HepG2 (cell line): ENCODE measurements at regions not wholly inside any gene's neighbourhood (a gene's known extent, or its start where the extent isn't known, plus 50 kb on each side); places are given as distances from the start of the nearest gene placed in this dataset.

Source experiments
- FOXA1 ChIP-seq, 2 experiments: fragments of 450-650 bp in 1 of 2; sonication (generic) in 1 of 2; formaldehyde crosslinking in 1 of 2; IDR thresholded peaks; 2 replicates each; pipeline versions ENCODE4 v1.4.0 to v1.6.1; 2016 to 2020; ENCODE audit warnings: missing genetic modification reagents in 1 of 2
- FOXJ3 ChIP-seq: sonication (generic); formaldehyde crosslinking; IDR thresholded peaks from 2 replicates; pipeline ENCODE4 v1.4.0; 2020; ENCODE audit warnings: missing genetic modification reagents, mild to moderate bottlenecking, borderline replicate concordance
- GATA4 ChIP-seq: sonication (generic); IDR thresholded peaks from 2 replicates; pipeline ENCODE4 v1.6.1; 2016; ENCODE audit warnings: antibody characterized with exemption, low read depth, borderline replicate concordance
- HMG20A ChIP-seq: IDR thresholded peaks from 2 replicates; pipeline ENCODE4 v1.6.1; 2016; ENCODE audit warnings: borderline replicate concordance
- HOMEZ ChIP-seq: IDR thresholded peaks from 2 replicates; pipeline ENCODE4 v1.6.1; 2016; ENCODE audit warnings: low read depth
- MED1 ChIP-seq: sonication (generic); formaldehyde crosslinking; IDR thresholded peaks from 2 replicates; pipeline ENCODE4 v1.4.0; 2020; ENCODE audit warnings: missing genetic modification reagents
- MXD4 ChIP-seq: IDR thresholded peaks from 2 replicates; pipeline ENCODE4 v1.6.1; 2016; ENCODE audit warnings: mild to moderate bottlenecking, missing biosample characterization, missing genetic modification reagents
- SAP130 ChIP-seq: IDR thresholded peaks from 2 replicates; pipeline ENCODE4 v1.6.1; 2016; ENCODE audit warnings: low read depth
- YEATS4 ChIP-seq: sonication (generic); formaldehyde crosslinking; IDR thresholded peaks from 2 replicates; pipeline ENCODE4 v1.4.0; 2020; ENCODE audit warnings: missing genetic modification reagents, borderline replicate concordance
- ZBTB1 ChIP-seq: sonication (generic); formaldehyde crosslinking; IDR thresholded peaks from 2 replicates; pipeline ENCODE4 v1.4.0; 2020; ENCODE audit warnings: missing genetic modification reagents, borderline replicate concordance
- ZNF567 ChIP-seq: sonication (generic); formaldehyde crosslinking; IDR thresholded peaks from 2 replicates; pipeline ENCODE4 v1.8.1; 2023; ENCODE audit warnings: mild to moderate bottlenecking, missing genetic modification reagents, borderline replicate concordance
- TF ChIP-seq, protein P1 (sequence below): sonication (generic); formaldehyde crosslinking; conservative IDR thresholded peaks from 2 replicates; pipeline ENCODE4 v1.4.0; 2020; ENCODE audit warnings: mild to moderate bottlenecking, missing genetic modification reagents, moderate library complexity
- TF ChIP-seq, protein P2 (sequence below), 2 experiments: sonication (generic) in 1 of 2; formaldehyde crosslinking in 1 of 2; IDR thresholded peaks; 2 replicates each; pipeline versions ENCODE4 v1.4.0 to v1.6.1; 2016 to 2020; ENCODE audit warnings: borderline replicate concordance in 1 of 2, low read depth in 1 of 2, mild to moderate bottlenecking in 1 of 2, missing genetic modification reagents in 1 of 2
- TF ChIP-seq, protein P3 (sequence below): IDR thresholded peaks from 2 replicates; pipeline ENCODE4 v1.4.0; 2020; ENCODE audit warnings: mild to moderate bottlenecking, missing genetic modification reagents

- TF ChIP-seq, protein P1, sequence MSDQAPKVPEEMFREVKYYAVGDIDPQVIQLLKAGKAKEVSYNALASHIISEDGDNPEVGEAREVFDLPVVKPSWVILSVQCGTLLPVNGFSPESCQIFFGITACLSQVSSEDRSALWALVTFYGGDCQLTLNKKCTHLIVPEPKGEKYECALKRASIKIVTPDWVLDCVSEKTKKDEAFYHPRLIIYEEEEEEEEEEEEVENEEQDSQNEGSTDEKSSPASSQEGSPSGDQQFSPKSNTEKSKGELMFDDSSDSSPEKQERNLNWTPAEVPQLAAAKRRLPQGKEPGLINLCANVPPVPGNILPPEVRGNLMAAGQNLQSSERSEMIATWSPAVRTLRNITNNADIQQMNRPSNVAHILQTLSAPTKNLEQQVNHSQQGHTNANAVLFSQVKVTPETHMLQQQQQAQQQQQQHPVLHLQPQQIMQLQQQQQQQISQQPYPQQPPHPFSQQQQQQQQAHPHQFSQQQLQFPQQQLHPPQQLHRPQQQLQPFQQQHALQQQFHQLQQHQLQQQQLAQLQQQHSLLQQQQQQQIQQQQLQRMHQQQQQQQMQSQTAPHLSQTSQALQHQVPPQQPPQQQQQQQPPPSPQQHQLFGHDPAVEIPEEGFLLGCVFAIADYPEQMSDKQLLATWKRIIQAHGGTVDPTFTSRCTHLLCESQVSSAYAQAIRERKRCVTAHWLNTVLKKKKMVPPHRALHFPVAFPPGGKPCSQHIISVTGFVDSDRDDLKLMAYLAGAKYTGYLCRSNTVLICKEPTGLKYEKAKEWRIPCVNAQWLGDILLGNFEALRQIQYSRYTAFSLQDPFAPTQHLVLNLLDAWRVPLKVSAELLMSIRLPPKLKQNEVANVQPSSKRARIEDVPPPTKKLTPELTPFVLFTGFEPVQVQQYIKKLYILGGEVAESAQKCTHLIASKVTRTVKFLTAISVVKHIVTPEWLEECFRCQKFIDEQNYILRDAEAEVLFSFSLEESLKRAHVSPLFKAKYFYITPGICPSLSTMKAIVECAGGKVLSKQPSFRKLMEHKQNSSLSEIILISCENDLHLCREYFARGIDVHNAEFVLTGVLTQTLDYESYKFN (CRISPR knock-in tag), result peak; percentile 79
- TF ChIP-seq FOXA1 (IDR thresholded peaks at IDR 0.05), result no peak
- TF ChIP-seq FOXA1 (CRISPR knock-in tag; IDR thresholded peaks at IDR 0.05), result peak; percentile 48
- TF ChIP-seq FOXJ3 (CRISPR knock-in tag), result peak; percentile 90; the same call in 1 of the 2 replicates
- 0 out of 2 replicates have a peak, but pooled peaks have one; percentile 40 for TF ChIP-seq MED1 (CRISPR knock-in tag)
- peak; percentile 60 for TF ChIP-seq SAP130 (CRISPR knock-in tag)
- no peak for TF ChIP-seq ZBTB1
- no peak for TF ChIP-seq ZNF567 (CRISPR knock-in tag)
- 0 out of 2 replicates have a peak, but pooled peaks have one; percentile 19 for TF ChIP-seq YEATS4 (CRISPR knock-in tag)
- TF ChIP-seq HOMEZ (CRISPR knock-in tag), result peak; percentile 7; the same call in 1 of the 2 replicates
- TF ChIP-seq MXD4 (CRISPR knock-in tag), result no peak
- TF ChIP-seq, protein P2, sequence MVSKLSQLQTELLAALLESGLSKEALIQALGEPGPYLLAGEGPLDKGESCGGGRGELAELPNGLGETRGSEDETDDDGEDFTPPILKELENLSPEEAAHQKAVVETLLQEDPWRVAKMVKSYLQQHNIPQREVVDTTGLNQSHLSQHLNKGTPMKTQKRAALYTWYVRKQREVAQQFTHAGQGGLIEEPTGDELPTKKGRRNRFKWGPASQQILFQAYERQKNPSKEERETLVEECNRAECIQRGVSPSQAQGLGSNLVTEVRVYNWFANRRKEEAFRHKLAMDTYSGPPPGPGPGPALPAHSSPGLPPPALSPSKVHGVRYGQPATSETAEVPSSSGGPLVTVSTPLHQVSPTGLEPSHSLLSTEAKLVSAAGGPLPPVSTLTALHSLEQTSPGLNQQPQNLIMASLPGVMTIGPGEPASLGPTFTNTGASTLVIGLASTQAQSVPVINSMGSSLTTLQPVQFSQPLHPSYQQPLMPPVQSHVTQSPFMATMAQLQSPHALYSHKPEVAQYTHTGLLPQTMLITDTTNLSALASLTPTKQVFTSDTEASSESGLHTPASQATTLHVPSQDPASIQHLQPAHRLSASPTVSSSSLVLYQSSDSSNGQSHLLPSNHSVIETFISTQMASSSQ (IDR thresholded peaks at IDR 0.05; ENCODE audit: low read depth), result peak; percentile 82
- TF ChIP-seq, protein P2 (CRISPR knock-in tag; IDR thresholded peaks at IDR 0.05; ENCODE audit: borderline replicate concordance), result peak; percentile 51; the same call in 1 of the 2 replicates
- TF ChIP-seq, protein P3, sequence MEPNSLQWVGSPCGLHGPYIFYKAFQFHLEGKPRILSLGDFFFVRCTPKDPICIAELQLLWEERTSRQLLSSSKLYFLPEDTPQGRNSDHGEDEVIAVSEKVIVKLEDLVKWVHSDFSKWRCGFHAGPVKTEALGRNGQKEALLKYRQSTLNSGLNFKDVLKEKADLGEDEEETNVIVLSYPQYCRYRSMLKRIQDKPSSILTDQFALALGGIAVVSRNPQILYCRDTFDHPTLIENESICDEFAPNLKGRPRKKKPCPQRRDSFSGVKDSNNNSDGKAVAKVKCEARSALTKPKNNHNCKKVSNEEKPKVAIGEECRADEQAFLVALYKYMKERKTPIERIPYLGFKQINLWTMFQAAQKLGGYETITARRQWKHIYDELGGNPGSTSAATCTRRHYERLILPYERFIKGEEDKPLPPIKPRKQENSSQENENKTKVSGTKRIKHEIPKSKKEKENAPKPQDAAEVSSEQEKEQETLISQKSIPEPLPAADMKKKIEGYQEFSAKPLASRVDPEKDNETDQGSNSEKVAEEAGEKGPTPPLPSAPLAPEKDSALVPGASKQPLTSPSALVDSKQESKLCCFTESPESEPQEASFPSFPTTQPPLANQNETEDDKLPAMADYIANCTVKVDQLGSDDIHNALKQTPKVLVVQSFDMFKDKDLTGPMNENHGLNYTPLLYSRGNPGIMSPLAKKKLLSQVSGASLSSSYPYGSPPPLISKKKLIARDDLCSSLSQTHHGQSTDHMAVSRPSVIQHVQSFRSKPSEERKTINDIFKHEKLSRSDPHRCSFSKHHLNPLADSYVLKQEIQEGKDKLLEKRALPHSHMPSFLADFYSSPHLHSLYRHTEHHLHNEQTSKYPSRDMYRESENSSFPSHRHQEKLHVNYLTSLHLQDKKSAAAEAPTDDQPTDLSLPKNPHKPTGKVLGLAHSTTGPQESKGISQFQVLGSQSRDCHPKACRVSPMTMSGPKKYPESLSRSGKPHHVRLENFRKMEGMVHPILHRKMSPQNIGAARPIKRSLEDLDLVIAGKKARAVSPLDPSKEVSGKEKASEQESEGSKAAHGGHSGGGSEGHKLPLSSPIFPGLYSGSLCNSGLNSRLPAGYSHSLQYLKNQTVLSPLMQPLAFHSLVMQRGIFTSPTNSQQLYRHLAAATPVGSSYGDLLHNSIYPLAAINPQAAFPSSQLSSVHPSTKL (CRISPR knock-in tag), result peak; percentile 74
- peak; percentile 35; the same call in 1 of the 2 replicates for TF ChIP-seq HMG20A (CRISPR knock-in tag)
- TF ChIP-seq GATA4, result peak; percentile 68; the same call in 1 of the 2 replicates
Measured at GRCh38 chr2:41828052-41828643, 219.7 kb upstream of the PKDCC start (continued).
